HG02943 (cell line): ENCODE measurements at regions not wholly inside any gene's neighbourhood (a gene's known extent, or its start where the extent isn't known, plus 50 kb on each side); places are given as distances from the start of the nearest gene placed in this dataset.
A peak's percentile ranks its signal among the peaks of the same experiment; 100 is the strongest.

Source experiments
- ATAC-seq: cut with Tn5 transposase; IDR thresholded peaks from one replicate; pipeline ENCODE4 v1.9.1; 2021; ENCODE audit warnings: mild to moderate bottlenecking, low read depth, moderate library complexity; ENCODE audit not compliant: unreplicated experiment

DNA sequence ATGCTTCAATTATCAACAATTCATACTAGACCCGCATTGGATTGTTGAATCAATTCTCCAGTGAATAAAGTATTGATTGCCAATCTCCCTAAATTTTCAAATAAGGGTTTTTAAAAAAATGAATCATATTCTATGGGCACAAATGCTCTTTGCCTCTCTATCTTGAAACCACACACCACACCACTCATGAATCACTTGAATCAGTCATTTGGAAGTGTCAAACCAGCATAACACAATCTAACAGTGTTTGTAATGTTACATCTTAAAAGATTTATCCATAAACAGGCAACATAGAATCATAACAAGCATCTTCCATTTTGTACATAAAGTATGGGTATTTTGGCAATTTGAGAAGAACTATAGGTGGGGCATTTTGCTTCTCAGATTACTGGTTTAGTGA, 219.5 kb upstream of the MIR17HG start:
- ATAC-seq, result no peak

DNA sequence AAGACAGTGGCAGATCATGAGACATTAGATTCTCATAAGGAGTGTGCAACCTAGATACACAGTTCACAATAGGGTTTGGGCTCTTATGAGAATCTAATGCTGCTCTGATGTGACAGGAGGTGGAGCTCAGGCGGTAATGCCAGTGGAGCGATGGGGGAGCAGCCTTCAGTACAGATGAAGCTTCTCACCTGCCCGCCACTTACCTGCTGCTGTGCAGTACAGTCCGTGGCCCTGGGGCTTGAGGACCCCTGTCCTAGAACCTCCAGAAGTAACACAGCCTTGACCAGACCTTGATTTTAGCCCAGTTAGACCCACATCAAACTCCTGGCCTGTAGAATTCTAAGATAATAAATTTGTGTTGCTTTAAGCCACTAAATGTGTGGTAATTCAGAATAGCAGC, 215.1 kb upstream of the MIR17HG start:
- no peak for ATAC-seq

DNA sequence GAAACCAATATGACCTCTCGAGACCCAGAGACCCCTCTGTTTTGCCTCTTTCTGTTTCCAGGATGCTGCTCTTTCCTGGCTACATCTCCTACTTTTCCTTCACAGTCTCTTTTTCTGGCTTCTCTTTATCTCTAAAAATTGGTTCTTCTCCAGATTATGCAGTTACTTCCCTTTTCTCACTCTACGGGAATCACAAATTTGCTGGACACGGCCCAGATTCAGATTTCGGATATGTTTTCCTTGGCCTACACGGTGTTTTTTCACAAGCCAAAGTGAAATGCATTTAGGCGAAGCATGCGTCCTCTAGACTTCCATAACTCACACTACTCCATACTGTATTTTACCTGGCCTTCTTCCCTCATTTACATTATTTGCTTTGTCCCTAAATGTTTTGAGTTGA, 214.7 kb upstream of the MIR17HG start:
- no peak for ATAC-seq

DNA sequence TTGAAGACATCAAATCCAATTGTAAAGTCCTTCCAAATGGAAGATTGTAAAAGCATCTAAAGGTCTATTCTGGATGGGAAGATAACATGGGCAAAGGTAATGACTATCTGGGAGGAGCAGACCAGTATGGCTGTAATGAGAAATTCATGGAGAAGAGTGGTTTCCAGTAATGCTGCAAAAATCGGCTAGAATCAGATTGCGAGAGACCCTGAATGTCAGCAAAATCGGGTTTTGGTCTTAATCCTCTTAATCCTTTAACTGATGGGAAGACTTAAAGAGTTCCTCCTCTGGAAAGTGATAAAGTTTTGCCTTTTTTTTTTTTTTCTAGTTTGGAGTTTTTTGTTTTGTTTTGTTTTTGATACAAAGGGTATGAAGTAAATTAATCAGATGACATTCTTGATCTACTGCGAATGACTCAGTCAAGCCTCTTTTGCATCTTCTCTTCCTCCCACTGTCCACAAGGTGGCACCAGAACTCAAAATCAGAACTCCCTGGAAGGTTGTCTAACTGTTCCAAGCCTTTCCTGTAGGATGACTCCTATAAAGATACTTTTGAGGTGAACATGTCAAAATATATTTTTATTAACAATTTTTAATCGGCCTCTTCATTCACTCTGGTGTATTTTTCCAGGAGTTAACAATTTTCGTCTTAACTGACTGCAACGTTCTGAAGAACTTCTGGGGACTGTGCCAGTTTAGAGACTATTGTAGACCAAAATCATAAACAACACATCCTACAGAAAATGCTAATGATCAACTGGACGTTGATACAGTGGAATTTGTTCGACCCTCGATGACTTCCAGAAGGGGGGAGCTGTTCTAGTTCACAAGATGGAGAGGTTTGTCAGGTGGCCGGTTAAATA, 213.3 kb upstream of the MIR17HG start:
- peak; percentile 83 for ATAC-seq

DNA sequence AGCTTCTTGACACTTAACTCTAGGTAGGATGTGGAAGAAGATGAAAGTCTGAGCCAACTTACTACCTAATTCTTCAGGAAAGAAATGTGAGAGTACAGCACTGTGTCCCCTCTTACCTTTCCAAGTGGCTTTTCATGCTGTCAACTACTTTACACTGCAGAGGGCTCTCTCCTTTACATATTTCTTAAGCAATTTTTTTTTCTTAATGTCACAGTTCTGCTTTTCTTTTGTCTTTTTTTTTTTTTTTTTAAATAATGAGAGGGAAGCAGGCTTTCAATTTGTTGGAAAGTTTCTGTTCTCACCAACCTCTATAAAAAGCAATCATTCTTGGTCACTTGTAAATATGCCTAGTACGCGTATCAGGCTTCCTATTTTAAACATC, 212.7 kb upstream of the MIR17HG start:
- ATAC-seq, result peak; percentile 14

DNA sequence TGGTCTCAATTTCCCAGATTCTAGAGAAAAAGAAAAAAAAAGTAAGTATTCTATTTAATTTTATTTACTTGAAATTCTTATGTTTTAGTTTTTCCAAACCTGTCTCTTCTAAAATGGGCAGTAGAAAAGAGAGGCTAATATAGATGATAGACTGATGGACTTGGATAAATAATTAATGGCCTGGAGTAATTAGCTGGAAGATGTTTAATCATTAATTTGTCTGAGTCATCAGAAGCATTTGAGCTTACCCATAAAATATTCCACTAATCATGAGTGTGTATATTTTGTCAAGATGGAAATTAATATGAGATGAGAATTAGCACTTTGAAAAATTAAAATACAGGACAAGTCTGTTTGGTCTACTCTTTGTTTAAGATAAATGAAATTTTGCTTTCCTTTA, 212.1 kb upstream of the MIR17HG start:
- ATAC-seq, result no peak

DNA sequence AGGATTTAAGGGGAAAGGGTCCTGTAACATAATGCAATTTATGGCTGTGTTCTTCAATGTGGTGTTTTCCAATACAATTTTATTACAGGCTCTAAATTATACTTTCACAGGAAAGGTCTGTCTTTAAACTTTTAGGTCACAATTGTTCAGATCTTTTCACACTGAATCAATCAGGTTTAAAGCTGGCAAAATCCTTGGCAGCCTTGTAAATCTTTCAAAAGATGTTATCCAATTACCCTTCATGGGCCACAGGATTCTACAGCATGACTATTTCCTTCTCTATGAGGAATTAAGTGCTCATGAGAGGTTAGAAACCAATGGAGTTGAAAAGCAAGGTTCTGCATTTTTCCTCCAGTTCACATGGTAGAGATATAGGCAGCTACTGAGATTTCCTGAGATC, 211.5 kb upstream of the MIR17HG start:
- ATAC-seq, result no peak

DNA sequence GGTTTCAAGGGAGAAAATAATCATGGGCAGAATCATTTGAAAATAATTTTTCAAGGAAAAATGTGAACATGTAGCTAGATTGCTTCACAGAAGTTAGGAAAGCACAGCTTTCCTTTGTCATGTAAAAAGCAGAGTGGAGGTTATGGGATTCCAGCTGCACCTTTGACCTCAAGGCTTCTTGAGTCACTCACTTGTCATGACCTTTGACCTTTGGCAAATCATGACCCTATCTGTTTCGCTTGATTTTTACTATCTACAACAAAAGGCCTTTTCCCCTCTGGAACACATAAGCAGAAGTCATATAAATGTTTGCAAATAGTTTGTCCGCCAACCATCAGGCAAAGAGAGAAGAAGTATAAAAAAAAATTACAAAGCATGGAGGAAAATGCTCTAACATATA, 210.7 kb upstream of the MIR17HG start:
- no peak for ATAC-seq

DNA sequence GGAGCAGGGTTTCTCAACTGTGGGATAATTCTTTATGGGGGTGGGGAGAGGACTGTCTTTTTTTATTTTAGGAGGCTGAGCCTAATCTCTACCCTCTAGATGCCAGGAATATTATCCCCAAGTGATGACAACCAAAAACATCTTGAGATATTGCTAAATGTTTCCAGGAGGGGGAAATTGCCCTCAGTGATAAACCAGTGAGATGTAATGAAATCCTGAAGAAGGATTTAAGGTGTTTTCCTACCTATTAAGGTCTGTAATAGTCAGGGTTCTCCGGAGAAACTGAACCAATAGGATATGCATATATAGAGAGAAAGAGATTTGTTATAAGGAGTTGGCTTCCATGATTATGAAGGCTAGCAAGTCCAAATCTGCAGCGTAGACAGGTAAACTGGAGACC, 208.3 kb upstream of the MIR17HG start:
- no peak for ATAC-seq

DNA sequence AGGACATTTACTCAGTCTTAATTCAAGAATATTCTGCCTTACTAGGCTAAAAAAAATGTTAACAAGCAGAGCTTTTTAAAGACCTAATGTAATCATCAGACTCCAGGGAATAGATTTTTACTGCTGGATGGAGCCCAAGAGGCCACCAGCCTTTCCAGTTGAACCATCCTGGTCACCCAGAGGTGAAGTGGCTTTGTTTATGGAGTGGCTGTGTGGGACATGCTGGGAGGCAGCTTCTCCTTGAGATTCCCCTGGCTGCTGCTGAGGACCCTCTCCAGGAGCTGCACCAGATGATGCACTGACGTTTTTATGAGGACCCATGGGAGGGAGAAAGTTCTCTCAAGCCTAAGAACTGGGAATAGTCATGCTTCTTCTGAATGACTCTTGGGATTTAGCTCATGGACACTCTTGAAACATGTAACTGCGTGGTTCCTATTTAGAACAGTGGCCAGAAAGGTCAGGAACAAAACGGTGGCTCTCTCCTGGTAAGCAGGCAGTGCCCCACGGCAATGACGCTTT, 205.9 kb upstream of the MIR17HG start:
- no peak for ATAC-seq

DNA sequence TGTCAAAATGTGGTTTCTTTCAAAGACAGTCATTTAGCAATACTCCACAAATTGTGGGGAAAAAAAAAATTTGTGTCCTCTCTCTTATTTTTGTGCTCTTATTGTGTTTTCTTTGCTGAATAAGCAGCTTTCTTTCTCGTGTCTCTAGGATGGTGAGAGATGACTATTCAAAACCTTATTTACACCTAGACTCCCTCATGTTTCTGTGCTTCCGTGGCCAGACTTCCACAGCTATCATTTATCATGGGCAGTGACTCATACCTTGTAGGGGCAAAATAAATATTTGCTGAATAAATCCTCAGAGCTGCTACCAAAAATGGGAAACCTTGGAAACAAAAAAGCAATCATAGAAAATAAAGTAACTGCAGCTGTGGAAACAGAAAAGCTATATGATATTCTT, 204.9 kb upstream of the MIR17HG start:
- ATAC-seq, result no peak

DNA sequence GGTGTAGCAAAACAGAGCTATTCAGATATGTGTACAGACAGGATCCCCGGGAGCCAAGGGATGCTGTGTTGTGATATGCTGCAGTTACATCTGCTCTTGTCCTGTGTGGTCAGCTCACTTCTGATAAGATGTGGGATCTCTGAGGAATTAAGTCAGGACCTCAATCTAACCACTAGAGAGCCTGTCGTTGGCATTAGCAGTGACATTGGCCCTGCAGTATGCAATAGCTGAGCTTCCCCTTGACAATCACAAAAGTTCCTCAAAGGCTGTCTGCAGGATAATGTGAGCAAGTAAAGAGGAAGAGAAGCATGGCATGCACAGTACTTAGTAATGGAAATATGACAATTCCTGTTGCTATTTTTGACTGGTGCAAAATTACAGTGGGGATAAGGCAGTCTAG, 203.4 kb upstream of the MIR17HG start:
- ATAC-seq, result no peak

DNA sequence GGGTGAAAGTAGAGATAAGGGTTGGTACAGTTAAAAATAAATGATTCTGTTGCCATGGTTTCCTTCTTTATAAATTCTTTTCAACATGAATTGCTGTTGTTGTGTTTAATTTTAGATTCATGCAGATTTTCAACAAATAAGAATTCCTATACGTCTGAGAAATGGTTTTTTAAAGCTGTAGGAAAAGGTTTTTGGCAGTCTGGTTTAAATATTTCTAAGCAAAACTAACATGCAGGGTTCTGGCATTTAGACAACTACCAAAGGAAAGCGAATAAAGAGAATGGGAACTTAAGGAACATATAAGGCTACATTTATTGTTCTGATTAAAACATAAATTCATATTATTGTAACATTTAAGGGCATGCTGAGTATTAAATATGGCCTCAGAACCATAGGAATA, 203.0 kb upstream of the MIR17HG start:
- no peak for ATAC-seq

DNA sequence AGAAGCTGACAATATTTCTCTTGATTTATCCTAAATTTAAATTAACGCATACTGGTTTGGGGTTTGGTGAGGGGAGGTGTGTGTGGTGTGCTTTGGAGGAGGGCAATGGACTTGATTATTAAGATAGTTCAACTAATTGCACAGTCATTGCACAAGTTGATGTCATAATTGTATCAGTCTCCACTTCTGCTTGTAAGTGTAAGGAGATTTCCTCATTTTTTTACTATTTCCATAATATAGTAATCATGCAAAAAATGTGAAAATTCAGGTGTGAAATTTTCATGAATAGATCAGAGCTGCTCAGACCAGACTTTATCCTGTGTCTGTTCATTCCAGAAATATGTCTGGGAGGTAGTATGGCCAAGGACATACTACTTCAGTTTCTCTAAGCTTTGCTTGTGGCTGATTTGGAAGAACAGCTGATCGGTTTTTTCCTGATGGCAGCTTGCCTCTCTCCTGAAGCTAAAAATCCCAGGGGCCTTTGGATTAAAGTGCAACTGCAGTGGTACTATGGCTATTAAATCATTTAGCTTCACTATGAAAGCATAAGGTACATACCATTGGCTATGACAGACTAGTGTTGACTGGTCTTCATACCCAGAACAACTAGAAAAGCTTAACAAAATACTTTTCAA, 201.8 kb upstream of the MIR17HG start:
- ATAC-seq, result no peak

DNA sequence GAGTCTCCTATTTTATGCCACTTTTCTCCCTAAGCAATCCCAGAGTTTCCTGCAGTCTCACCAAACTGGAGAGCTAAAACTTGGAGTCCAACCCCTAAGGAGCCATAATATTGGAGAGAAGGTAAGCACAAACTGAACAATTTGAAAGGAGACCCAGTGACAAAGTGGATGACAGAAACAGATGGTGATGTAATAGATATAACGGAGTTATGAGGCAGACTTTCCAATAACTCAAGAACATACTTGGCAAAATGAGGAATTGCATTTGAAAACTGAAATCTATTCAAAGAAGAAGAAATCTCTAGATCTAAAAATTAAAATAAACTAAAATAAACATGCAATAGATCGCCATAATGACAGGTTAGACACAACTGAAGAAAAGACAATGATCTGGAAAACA, 200.9 kb upstream of the MIR17HG start:
- no peak for ATAC-seq

DNA sequence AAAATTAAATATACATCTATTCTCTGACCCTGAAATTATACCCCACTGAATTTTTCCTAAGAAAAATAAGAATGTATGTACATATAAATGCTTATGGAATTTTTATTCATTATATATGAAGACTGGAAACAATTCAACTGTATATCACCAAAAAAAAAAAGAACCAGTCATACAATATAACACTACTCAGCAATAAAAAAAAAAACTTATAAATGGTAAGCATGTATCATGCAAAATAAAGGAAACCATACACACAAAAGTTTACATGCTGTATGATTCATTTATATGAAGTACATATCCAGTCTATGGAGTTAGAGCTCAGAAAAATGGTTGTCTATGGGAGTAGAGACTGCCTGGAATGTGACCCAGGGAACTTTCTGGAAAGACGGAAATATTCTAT, 199.4 kb upstream of the MIR17HG start:
- no peak for ATAC-seq

DNA sequence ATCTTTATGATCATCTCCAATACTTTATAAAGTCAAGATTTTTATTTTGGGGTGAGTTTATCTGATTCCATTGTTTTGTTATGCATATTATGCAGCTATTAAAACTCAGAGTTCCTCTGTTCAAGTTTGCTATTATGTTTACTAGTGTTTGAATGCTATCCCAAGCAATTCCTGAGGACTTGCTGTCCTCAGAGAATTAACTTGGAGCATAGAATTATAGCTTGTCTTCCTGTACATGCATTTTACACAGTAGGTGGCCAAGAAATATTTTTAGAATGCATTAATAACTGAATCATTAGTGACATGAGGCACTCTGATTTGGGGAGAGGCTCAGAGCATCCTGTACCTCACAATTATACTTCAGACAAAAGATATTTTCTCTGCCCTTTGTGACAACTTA, 195.6 kb upstream of the MIR17HG start:
- no peak for ATAC-seq

DNA sequence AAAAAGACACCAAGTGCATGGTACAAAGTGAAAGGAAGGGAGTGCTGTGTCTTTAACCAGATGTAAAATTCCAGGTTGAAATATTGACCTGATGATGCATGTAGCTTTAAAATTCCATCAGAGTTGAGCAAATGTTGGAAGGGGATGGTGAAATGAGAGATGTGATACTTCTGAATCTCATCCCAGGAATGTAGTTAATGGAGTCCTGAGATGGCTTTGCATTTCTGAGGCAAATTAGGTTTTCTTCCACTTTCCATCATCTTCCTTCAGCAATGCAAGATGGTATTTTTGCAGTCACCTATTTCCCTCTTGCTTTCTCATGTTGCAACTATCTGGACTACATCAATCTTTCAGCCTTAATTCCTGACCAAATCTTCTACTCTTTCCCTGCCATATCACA, 194.1 kb upstream of the MIR17HG start:
- ATAC-seq, result no peak

DNA sequence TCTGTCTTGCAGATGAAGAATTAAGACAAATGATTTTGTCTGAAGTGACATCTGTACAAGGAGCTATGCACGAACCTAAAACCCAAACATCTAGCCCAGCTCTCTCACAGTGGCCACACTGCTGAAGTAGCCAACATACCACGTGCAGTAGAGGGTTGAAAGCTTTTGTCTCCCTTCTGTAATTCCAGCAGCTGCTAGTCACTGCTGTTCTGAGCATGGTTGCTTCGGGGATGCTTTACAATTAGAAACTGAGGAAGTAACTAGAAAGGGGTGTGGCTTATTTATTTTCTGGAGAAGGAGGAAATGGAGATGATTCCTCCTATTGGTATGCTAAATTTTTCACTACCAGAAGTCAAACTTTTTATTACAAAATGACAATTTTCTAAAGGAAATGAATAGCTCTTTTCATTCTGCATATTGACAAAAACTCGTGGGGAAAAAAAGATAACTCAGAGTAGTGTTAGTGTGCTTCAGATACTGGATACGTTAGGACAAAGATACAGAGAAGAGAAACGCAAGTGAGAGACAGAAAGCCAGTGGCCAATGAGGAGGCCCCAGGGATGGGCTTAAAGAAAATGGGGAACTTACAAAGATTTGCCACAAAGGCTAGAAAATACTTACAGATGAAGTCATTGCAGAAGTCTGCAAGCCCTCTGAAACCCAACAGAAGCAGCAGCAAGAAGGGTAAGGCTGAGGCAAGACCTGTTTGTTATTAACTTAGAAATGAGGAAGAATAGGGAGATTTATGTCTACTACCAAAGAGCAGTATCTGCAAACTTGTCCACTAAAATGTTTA, 192.7 kb upstream of the MIR17HG start:
- peak; percentile 67 for ATAC-seq

DNA sequence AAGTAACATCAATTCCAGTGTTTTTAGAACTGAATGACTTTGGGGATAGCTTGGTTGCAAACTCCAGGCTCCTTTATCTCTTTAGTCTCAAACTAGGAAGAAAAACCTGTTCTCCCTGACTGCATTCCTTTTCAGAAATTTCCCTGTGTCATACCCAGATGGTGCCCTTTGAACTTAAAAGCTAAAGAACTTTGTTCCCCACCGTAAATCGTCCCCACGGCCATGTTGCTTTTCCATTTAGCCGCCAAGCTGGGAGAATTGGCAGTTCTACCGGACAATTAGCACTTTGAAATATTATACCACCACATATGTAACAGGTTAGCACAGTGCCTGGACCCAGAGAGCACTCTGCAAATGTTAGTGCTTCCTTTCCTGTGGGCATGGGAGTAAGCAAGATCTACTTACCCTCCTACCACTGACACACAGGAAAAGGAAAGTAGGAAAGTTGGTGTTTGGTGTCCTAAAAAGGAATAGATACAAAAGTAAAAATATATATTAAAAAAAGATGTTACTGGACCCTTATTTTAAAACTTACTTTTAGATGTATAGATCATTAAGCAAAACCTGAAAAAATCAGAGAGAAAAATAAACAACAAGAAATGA, 191.9 kb upstream of the MIR17HG start:
- no peak for ATAC-seq
